NCI-H774 (cell line): ENCODE measurements at regions not wholly inside any gene's neighbourhood (a gene's known extent, or its start where the extent isn't known, plus 50 kb on each side); places are given as distances from the start of the nearest gene placed in this dataset.
"Not testable (repeated sequence)": the region's sequence is repeated elsewhere in the genome, so short reads cannot be mapped to it uniquely, and the experiment has no call there.

Experiments used
- DNase-seq: peaks from one replicate; lab custom pipeline; 2025; lab: John Stamatoyannopoulos, UW

DNA sequence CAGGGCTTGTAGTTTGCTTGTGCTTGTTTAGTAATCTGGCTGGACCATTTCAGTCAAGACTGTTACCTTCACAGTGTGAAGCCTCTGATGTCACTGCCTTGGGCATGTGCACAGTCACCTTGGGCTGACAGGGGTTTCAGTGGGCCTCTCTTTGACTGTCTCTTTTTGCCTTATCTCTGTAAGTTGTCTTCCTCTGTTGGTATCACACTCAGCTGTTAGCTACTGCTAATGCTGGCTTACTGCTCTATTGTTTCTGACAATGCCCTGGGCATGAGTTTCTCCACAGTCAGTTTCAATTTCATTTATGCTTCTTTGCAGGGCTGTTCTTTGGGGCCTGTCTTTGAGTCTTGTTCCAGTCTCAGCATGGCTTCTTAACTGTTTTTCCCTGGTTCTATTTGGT lies 201.9 kb upstream of the SHH start:
- no peak for DNase-seq

DNA sequence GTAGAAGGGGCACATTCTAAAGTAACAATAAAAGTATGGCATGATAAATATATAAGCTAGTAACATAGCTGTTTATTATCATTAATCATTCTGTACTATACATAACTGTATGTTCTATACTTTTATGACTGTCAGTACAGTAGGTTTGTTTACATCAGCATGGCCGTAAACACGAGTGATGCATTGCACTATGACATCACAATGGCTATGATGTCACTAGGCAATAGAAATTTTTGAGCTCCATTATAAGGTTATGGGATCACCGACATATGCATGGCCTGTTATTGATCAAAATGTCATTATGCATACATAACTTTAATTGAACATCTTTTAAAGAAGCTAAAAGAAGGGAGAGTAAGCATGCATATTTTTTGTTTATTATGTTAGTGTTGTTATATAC lies 200.1 kb upstream of the SHH start:
- no peak for DNase-seq

DNA sequence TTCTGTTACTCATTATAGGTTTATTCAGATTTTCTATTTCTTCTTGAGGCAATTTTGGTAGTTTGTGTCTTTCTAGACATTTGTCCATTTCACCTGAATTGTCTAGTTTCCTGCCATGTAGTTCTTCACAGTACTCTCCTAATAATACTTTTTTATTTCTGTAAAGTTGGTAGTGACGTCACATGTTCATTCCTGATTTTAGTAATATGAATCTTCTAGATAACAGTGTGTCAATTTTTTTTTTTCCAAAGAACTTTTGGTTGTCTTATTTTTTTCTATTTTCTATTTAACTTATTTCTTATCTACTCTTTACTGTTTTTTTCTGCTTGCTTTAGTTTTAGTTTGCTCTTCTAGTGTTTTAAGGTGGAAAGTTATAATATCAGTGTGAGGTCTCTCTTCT lies 197.3 kb upstream of the SHH start:
- DNase-seq = no peak

DNA sequence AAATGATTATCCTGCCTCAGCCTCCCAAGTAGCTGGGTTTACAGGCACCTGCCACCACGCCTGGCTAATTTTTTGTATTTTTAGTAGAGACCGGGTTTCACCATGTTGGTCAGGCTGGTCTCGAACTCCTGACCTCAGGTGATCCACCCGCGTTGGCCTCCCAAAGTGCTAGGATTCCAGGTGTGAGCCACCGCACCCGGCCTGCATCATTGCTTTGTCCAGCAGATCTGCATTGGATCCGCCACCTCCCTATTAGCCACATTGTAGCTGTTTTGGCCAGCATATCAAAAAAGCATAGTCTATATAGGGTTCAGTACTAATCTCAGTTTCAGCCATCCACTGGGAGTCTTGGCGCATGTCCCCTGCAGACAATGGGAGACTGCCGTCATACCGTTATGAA lies 194.6 kb upstream of the SHH start:
- DNase-seq = not testable (repeated sequence)

DNA sequence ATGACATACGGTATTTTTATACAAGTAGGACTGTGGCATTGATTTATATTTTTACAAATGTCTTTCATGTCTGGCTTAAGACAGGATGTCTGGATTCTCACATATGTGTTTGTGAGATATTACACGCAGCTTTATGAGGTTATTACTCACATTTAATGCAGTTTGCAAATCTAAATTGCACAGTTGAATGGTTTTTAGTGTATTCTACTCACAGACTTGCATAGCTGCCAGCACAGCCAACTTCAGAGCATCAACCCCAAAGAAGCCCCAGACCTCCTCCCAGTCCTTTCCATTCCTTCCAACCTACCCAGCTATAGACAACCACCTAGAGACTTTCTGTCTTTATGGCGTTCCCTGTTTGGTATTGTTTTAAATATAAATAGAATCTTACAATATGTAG lies 193.8 kb upstream of the SHH start:
- no peak for DNase-seq

DNA sequence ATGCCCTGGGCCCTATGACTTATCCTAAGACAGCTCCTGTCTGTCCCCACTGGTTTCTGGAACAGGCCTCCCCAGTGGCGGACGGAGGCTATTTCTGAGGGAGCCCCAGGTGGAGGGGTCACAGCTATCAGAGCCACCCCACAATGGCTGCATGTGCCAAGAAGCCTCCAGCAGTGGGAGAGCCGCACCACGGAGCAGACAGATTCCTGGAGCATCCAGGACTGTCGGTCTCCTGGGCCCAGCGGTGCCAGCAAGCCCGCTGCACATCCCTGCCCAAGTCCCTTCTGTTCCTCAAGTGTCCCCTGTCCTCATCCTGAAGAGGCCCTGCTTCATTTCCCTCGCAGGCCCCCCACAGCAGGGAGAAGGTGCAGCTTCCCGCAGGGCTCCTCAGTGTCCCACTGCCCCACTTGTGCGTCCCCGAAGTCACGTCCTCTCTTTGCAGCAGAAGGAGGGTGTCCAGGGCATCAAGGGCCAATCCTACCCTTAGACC lies 193.0 kb upstream of the SHH start:
- no peak for DNase-seq

DNA sequence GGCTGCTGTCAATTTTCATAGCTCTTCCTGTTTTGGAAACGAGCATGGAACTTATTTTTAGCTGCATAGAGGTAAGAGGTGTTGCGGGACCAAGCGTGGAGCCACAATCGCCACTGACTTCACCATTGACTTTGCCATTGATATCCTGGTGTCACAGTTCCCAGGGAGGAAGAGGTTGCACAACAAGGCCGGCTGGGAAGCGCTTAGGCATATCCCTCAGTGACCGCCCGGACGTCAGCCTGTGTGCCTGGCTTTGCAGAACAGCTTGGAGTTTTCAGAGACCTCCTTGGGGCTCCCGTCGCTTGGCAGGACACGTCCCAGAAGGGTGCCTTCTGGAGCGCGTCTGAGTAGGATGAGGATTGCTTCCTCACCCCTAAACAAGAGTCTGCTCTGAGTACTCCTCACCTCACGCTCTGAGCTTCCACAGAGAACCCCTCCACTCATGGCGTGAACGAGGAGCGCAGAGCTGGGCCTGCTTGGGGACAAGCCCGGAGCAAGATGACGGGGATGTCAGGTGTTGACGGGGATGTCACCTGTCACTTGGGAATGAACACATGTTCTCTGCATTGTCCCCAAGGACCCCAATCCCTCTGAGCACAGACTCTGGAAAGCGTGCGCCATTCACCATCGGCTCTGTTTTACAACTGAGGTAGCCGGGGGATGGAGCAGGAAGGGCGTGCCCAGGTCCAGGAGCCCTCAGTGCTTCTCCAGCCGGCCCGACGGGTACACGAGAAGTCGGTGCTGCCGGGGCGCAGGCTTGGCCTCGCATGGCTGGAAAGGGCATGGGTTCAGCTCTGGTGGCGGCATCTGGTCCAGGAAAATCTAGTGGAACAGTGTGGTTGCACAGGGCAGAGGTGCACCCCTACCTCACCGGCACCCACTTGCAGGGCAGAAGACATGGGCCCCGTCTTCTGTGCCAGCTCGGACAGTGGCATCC lies 192.3 kb upstream of the SHH start:
- no peak for DNase-seq

DNA sequence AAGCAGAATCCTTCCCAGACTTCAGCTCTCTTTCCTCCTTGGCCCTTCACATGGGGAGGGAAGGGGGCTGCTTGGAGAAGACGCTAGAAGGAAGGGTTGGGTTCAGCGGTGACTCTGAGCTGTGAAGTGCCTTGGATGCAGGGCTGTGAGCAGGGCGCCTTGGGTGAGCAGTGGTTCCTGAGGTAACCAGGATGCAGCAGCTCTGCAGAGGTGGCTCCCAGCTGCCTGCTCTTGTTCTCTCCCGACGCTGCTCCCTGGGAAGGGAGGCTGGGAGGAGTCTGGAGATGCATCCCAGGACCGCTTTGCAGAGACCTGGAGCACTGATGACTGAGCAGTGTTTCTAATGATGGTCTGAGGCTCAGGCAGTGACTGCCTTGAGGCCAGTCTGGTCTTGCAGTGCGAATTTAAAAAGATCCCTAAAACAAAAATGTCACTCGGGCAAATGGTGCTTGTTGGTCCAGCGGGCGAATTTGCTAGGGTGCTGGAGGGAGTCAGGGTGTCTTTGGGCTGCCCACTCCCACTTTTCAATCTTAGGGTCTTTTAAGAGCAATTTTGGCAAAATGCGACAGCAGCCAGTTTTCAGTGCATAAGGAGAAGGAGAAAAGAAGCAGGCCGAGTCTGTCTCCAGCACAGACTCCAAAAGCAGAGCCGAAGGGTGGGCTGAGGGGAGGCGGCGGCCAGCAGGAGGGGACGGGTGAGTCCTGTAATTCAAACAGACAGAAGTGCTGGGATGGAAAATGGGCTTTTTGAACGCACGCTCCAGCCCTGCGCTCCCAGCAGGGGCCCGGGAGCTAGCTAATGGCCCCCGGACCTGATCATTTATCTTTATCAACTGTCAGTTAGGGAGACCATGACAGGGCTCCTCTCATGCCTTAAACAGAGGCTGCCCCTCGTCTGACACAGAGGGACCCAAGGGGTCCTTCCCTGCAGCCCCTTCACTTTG lies 191.2 kb upstream of the SHH start:
- DNase-seq = no peak

DNA sequence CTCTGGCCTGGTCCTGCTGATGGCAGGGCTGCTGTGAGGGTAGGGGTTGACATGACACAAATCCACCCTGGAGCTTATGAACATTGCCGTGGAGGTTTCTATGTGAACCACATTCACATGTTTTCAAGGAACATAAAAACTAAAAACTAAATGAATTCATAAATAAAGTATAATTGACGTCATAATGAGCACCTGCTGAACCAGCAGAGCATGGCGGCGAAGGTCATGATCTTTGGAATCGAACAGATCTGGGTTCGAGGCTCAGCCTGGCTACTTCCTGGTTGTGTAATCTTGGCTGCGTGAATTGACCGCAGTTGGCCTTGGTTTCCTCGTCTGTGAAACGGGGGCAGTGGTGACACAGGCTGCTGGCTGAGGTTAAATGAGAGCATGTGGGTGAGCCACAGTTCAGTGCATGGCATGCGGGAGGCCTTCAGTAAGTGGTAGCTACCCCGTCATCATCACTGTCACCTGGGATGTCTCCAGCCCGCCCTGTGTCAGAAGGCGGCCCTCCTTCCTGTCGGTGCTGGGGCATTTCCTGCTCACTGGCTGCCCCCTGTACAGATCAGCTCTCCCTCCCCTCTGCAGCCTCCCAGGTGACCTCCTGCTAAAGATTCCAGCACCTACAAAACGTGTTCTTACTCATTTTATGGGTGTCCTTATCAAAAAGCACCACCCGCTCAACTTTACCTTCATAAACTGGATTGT lies 190.3 kb upstream of the SHH start:
- no peak for DNase-seq

DNA sequence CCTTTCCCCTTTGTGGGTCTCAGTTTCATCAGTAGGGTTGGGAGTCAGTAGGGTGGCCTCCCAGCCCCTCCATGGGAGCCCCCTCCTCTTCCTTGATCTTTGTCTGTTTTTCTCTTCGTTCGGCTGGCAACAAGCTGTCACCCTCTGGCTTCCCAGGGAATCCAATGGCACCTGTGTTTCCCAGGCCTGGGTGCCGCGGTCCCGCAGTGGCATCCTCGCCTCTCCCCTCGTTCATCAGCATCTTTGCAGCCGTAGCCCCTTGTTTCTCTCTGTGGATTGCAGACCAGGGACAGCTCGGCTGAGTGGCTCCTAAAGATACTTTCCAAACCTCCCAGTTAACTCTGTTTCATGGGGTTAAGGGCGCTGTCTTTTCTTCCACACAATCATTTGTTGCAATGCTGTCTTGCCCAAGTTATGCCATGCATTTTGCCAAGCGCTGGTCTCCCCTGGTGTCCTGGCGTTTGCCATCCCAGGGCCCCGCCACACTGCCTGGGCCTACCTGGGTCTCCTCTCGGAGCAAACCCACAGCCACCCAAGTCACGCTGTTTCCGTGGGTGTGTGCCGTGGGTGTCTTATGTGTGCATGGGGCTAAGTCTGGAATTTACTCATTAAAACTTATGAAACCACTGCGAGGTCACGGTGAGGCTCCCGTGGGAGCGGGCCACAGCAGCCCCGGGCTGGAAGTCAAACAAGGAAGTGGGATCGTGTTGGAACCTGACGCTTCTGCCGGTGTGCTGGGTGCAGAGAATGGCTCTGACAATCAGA lies 189.4 kb upstream of the SHH start:
- DNase-seq = no peak

DNA sequence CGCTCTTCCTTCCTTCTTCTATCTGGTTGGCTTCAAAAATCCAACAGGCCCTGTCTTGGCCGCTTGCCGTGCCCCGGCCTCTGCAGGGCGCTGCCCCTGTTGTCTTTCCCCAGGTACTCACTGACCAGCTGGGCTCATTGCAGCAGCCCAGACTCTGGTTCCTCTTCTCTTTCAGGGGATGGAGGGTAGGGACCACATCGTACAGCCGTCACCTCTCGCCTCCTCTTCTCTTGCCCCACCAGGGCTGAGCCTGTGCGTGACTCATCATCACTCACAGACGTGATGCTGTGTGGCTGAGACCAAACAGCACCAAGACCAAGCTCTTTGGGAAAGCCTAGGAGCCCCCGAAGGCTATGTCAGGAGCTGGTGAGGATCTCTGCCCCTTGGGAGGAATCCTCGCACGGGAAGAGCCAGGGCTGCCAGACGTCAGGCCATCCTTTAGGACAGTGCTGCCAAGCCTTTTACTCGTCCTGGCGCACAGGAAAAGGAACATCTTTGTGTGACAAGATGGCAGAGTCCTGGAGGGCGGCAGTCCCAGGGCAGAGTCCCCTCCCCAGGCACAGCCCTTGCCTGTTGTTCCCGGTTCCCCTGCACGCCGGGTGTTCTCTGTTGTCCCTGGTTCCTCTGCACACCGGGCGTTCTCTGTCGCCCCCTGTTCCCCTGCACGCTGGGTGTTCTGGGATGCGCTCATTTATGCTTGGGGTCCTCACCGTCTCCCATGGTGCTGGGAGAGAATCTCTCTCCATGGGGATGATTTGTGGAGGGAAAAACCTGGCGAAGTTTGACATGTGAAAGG lies 188.5 kb upstream of the SHH start:
- DNase-seq = no peak

DNA sequence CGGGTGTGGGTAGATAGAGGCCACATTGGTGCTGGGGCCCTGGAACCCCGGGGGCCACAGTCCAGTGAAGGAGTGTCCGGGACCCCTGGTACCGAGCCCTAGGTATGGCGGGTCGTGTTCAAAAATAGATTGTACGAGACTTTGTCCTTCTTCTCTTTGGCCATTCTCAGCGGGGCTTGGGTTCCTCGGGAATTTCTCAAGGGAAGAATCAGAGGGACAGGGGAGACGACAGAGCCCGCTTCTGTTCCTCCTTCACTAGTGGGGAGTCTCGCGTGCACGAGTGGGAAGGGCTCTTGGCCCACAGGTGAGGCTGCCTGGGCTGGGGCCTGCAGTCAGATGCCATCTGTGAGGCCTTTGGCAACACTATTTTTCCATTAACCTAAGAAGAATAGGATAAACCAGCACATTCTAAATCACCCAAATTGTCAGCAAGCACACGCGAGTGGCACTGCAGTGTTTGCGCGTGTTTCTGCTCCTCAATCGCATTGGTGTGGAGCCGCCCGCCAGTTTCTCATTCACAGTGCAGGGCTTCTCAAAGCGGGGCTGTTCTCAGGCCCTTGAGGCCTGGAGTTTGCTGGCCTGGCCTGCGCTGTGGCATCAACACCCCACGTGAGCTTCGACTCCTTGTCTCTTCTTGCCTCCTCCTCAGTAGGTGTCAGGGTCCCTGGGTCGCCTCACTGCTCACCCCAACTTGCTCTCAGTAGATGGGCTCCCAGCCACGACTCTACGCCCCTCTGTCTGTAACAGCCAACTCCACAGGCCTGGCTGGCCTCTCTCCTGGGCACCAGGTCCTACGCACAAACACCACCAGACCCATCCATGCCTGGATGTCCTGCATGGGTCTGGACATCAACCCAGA lies 187.6 kb upstream of the SHH start:
- DNase-seq = no peak

DNA sequence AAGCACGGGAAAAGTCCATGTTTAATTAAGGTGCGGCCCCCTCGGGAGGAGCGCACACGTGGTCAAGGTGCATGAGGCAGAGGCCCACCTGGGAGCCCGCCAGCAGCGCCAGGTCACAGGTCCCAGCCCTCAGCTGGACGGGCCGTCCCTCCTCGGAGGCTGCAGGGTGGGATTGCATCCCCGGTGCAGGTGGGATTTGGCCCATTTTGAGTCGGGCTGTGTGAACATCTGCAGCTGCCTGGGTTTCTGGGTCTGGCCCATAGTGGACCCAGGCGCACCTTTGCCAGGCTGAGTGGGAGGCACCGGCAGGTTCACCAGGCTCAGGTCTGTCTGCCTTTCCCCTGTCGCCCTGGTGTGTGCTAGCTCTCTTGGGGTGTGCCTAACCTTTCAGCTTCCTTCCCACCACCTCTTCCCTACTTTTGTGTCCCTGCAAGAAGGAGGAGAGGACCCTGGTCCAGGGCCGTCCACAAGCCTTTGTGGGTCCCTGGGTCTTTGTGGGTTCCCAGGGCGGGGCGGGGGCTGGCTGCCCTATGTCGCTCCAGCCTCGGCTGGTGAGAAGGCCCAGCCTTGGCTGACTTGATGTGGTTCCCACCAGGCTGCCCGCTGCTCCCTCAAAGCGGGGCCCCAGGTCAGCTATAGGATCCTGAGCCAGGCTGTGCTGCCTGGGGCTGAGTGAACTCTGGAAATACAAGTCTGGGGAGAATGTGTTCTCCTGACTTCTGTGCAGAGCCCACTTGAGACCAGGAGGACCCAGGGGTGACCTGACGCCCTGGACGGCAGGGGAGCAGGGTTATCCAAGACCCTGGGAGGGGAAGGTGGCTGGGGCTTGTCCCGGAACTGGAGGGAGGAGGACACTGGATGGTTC lies 186.7 kb upstream of the SHH start:
- DNase-seq = no peak

DNA sequence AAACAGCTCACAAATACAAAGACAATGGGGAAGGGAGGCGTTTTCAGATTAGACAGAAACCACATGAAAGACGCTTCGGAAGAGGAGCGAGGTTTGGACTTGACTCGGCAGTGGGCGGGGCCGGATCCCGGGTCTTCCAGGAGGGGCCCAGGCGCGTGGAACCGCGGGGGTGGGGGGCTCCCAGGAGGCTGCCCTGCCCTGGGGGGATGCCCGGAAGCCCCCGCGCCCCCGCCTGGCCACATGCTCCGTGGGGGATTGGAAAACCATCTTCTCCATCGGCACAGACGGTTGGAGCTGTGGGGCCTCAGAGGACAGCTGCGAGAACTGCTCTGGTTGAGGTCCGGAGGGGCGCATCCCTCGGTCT lies 186.0 kb upstream of the SHH start:
- no peak for DNase-seq

DNA sequence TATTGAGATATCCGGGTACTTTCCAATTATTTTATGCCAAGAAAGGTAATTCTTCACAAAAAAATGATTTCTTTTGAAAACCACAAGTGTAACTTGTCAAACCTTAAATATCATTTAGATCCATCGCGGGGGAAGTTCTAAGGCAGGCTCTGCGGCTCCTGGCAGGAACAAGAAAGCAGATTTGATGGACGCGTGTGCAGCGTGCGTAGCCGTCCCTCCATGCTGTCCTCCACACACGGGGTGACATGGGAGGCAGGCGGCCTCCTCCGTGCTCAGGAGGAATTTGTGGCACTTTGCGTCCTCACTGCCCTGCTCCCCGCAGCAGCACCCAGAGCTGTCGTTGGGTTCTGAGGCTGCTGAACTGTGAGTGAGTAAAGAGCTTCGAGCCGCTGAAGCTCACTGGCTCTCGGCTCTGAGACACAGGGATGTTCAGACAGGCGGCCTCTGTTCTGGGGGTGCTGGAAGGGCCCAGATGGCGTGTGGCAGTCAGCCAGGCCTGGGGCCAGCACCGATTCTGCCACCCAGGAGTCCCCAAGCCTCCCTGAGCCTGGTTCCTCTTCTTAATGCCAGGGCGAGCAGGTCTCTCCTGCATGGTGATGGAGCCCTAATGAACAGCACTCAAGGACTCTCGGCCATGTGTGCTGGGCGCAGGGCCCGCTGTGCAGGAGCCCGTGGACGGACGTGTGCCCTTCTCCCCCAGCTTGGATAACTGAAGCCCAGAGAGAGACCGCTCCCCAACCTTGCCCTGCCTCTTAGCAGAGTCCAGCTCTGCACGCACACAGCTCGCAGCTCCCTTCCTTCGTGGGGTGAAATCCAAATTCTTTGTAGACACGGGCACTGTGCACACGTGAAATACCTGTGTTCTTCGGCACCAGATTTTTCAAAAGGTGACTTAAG lies 185.4 kb upstream of the SHH start:
- no peak for DNase-seq

DNA sequence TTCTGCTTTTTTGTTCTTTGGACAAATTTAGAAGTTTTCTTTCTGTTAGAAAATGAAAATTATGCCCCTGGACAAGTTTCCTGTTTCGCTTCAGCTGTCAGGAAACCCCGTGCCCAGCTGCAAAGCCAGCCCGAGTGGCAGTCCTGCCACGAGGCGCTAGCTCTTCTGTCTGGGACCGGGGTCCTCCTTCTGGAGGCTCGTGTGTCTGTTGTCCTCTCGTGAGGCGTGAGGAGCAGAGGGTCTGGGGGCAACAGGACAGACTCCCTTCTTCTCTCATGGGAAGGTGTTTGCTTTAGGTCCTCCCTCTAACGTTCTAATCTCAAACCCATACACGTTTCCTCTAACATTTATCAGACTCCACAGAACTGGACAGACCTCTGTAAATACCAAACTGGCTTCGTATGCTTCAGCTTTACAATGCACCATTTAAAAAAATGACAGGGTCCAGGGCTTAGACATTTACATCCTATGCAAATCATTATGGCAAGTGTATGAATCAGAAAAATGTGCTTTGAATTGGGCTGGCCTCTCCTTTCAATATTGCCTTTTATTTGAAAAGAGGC lies 184.5 kb upstream of the SHH start:
- no peak for DNase-seq

DNA sequence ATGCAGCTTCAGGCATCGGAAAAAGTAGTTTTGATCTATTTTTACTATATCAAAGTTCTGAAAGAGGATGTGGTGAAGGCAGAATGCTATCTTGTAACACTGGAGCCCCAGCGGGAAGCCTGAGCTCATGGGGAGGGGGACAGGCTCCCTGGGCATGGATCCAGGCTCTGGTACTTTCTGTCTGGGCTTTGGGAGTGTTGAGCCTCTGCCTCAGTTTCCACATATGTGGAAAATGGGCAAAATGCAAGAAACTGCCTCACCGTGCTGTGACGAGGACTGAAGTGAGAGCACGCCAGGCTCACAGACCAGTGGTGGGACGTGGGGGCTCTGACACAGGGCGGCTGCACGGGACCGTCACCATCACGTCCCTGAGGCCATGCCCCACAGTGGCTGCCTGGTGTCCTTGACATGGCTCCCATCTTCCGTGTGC lies 182.9 kb upstream of the SHH start:
- no peak for DNase-seq
